ENCODE measurements at regions not wholly inside any gene's neighbourhood (a gene's known extent, or its start where the extent isn't known, plus 50 kb on each side); places are given as distances from the start of the nearest gene placed in this dataset.
"Not testable (repeated sequence)": the region's sequence is repeated elsewhere in the genome, so short reads cannot be mapped to it uniquely, and the experiment has no call there.

DNA sequence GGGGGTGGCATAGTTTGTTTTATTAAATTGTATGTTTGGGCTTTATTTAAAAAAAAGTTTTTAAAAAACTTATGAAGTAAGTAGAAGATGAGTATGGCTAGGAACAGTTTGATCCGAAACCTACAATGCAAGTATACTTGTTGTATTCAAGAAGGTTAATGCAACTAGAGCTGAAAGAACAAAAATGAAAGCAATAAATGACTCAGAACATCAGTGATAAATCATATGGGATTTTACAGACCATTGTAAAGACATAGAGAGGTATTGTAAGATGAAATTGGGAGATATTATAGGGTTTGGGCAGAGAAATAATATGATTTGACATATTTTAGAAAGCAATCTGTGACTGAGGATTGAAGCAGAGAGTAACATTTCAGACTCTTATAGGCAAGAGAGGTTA is 1135.3 kb downstream of the SLITRK5 start:
- in situ Hi-C loops (cut with HindIII; ENCODE audit: low pct_ligation_motif_present, low pct_unique_long_range_greater_than_20kb, low sequenced_read_pairs) = no loop called here
- DNase-seq = no peak

DNA sequence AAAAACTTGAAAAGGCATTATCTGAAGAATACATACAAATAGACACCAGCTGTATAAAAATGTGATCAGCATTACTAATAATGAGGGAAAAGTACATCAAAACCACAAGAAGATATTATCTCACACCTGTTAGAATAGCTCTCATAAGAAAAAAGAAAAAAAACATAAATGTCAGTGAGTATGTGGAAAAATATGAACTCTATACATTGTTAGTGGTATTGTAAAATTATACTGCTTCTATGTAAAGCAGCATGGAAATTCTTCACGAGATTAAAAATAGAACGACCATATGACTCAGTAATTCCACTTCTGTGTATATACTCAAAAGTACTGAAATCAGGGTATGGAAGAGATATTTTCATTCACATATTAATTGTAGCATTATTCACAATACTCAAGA is 1146.4 kb downstream of the SLITRK5 start:
- DNase-seq = no peak
- in situ Hi-C loops (cut with HindIII; ENCODE audit: low pct_ligation_motif_present, low pct_unique_long_range_greater_than_20kb, low sequenced_read_pairs) = no loop called here

- DNase-seq = no peak
- in situ Hi-C loops (cut with HindIII; ENCODE audit: low pct_ligation_motif_present, low pct_unique_long_range_greater_than_20kb, low sequenced_read_pairs) = no loop called here
These were observed 1151.9 kb downstream of the SLITRK5 start for GRCh38 chr13:88823114-88823513.

GRCh38 chr13:88824218-88824617 is 1153.0 kb downstream of the SLITRK5 start:
- DNase-seq = no peak
- in situ Hi-C loops (cut with HindIII; ENCODE audit: low pct_ligation_motif_present, low pct_unique_long_range_greater_than_20kb, low sequenced_read_pairs) = no loop called here

DNA sequence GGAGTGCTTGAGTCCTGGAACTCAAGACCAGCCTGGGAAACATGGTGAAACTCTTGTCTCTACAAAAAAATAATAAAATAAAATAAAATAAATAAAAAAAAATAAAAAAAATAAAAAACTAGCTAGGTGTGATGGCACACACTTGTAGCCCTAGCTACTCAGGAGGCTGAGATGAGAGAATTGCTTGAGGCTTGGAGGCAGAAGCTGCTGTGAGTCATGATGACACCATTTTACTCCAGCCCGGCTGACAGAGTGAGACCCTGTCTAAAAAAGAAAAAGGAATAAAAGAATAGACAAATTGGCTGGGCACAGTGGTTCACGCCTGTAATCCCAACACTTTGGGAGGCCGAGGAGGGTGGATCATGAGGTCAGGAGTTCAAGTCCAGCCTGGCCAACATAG is 1168.9 kb downstream of the SLITRK5 start:
- in situ Hi-C loops (cut with HindIII; ENCODE audit: low pct_ligation_motif_present, low pct_unique_long_range_greater_than_20kb, low sequenced_read_pairs) = no loop called here
- no peak for DNase-seq

GRCh38 chr13:88852293-88852692 is 1181.1 kb downstream of the SLITRK5 start:
- in situ Hi-C loops (cut with HindIII; ENCODE audit: low pct_ligation_motif_present, low pct_unique_long_range_greater_than_20kb, low sequenced_read_pairs); DNase-seq: not testable (repeated sequence)

GRCh38 chr13:88857256-88857655 is 1186.1 kb downstream of the SLITRK5 start:
- in situ Hi-C loops (cut with HindIII; ENCODE audit: low pct_ligation_motif_present, low pct_unique_long_range_greater_than_20kb, low sequenced_read_pairs) = no loop called here
- DNase-seq = no peak

DNA sequence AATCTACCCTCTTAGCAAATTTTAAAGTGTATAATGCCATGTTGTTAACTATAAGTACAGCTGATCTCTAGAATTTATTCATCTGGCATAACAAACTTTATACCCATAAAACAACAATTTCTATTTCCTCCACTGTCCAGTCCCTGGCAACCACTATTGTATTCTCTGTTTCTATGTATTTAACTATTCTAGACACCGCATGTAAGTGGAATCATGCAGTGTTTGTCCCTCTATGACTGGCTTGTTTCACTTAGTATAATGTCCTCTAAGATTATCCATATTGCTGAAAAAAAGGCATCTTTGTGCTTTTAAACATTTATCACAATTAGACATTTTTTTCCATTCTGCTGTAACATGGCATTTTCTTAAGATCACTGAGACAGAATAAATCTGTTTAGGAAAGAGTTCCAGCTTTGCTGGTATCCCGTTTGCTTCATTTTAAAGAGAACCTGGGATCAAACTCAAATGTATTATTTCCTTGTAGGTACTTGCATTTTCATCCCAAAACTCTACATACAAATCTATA is 1191.0 kb downstream of the SLITRK5 start:
- in situ Hi-C loops (cut with HindIII; ENCODE audit: low pct_ligation_motif_present, low pct_unique_long_range_greater_than_20kb, low sequenced_read_pairs) = no loop called here
- no peak for DNase-seq

DNA sequence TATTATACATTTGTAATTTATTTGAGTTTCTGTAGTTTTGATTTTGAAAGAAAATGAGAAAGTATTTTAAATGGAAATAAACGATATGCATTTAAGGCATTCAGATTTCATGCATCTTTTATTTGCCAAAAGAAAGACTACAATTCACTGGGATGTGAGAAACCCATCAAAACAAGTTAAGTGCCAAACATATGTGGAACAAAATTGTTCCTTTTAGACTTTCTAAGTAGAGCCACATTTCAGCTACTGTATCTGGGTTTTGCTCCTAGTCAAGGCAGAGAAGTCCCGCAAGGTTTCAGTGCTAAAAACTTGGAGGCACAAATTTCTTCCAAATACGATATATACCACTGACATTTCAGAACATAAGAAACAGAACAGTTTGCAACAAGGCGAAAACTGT is 1191.9 kb downstream of the SLITRK5 start:
- in situ Hi-C loops (cut with HindIII; ENCODE audit: low pct_ligation_motif_present, low pct_unique_long_range_greater_than_20kb, low sequenced_read_pairs) = no loop called here
- no peak for DNase-seq

GRCh38 chr13:88866195-88866594 is 1195.0 kb downstream of the SLITRK5 start:
- DNase-seq = no peak
- in situ Hi-C loops (cut with HindIII; ENCODE audit: low pct_ligation_motif_present, low pct_unique_long_range_greater_than_20kb, low sequenced_read_pairs) = no loop called here

GRCh38 chr13:88883741-88884140 is 1212.6 kb downstream of the SLITRK5 start:
- in situ Hi-C loops (cut with HindIII; ENCODE audit: low pct_ligation_motif_present, low pct_unique_long_range_greater_than_20kb, low sequenced_read_pairs) = no loop called here
- DNase-seq = no peak

- DNase-seq = no peak
- in situ Hi-C loops (cut with HindIII; ENCODE audit: low pct_ligation_motif_present, low pct_unique_long_range_greater_than_20kb, low sequenced_read_pairs) = no loop called here
These were observed 1216.0 kb downstream of the SLITRK5 start for GRCh38 chr13:88887045-88887662.

- in situ Hi-C loops (cut with HindIII; ENCODE audit: low pct_ligation_motif_present, low pct_unique_long_range_greater_than_20kb, low sequenced_read_pairs) = no loop called here
- DNase-seq = no peak
These were observed 1224.2 kb downstream of the SLITRK5 start for GRCh38 chr13:88895261-88895941.

DNA sequence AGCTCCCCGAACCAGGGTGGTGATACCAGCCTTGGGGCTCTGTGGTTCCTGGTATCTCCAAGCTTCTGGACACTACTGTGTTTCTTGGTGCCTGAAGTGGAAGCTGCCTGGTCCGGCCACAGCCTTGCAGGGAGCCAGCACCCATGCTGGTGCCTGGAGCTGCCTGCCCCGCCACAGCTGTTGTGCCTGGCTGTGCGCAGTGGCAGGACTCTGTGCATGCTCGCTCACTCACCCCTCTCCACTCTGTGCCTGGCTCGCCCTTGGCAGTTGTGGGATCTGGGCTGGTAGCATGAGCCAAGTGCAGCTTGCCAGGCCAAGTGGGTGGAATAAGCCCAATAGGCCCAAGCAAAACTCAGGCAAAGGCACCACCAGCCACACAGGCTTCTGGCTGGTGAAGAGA is 1225.3 kb downstream of the SLITRK5 start:
- in situ Hi-C loops (cut with HindIII; ENCODE audit: low pct_ligation_motif_present, low pct_unique_long_range_greater_than_20kb, low sequenced_read_pairs) = no loop called here
- no peak for DNase-seq

- DNase-seq = no peak
- in situ Hi-C loops (cut with HindIII; ENCODE audit: low pct_ligation_motif_present, low pct_unique_long_range_greater_than_20kb, low sequenced_read_pairs) = no loop called here
These were observed 1237.8 kb downstream of the SLITRK5 start for GRCh38 chr13:88908961-88909441.

GRCh38 chr13:88919970-88920628 is 1248.9 kb downstream of the SLITRK5 start:
- in situ Hi-C loops (cut with HindIII; ENCODE audit: low pct_ligation_motif_present, low pct_unique_long_range_greater_than_20kb, low sequenced_read_pairs) = no loop called here
- DNase-seq = no peak

DNA sequence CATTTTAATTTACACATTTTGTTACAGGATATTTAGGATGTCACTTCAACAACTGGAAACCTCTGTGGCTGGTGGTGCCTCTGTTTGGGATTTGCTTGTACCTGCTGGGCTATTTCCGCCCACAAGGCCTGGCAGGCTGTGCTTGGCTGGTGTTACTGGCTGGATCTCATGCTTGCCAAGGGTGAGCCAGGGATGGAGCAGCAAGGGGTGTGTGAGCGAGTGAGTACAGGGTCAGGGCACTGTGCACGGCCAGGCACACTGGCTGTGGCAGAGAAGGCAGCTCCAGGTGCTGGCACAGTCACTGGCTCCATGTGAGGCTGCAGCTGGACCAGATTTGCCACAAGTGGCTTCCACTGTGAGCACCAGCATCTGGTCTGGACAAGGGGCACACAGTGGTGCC is 1254.8 kb downstream of the SLITRK5 start:
- in situ Hi-C loops (cut with HindIII; ENCODE audit: low pct_ligation_motif_present, low pct_unique_long_range_greater_than_20kb, low sequenced_read_pairs) = no loop called here
- DNase-seq = no peak

DNA sequence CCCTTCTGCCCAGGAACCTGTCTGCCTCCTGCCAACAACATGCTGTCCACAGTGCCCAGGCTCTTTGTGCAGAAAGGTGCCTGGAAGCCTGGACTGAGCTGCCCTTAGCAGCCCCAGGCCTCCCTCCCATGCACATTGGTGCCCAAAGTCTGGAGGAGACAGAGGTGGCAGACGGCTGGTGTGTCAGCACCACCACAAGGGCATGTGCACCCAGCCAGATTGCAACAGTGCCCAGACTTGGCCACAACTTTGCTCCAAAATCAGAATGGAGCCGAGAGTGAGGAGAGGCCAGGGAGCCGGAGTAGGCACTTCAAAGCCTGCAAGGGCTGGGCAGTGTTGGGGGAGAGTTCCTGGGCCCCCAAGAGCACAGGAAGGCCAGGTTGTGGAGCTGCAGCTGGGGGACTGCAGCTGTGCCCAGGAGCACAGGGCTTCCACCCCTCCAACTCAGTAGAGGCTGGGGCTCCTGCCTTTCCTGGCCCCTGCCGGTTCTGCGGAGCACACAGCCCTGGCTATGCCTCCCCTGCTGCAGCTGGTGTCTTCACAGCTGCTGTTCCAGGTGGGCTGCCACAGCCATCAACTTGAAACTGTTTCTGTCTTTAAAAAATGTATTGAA is 1255.8 kb downstream of the SLITRK5 start:
- in situ Hi-C loops (cut with HindIII; ENCODE audit: low pct_ligation_motif_present, low pct_unique_long_range_greater_than_20kb, low sequenced_read_pairs) = no loop called here
- DNase-seq = no peak

GRCh38 chr13:88932950-88933349 is 1261.8 kb downstream of the SLITRK5 start:
- in situ Hi-C loops (cut with HindIII; ENCODE audit: low pct_ligation_motif_present, low pct_unique_long_range_greater_than_20kb, low sequenced_read_pairs) = no loop called here
- no peak for DNase-seq
